ENCODE measurements at regions not wholly inside any gene's neighbourhood (a gene's known extent, or its start where the extent isn't known, plus 50 kb on each side); places are given as distances from the start of the nearest gene placed in this dataset.

DNA sequence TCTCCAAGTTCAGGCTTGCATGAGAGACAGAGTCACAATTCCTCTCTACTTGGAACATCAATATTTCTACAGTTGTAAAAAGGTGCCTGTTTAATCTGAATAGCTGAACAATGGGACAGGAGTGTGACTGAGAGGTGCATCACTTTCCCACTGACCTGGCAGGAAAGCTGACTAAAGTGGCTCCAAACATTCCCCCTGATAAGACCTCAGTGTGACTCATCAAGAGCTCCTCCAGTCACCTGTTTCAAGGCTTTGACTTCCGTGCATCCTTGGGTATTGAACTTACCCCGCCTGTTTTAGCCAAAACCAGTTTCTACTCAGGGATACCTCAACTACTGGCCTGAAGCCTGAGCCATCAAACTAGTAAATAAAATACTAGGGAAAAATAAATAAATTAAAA lies 453.9 kb upstream of the DDX18 start:
- H3K4me2 ChIP-seq (ENCODE audit: insufficient read depth in 1 of 2, low read depth in 2 of 2, low read length in 2 of 2): no peak overlapping the region
- no peak overlapping the region for H4K91ac ChIP-seq (replicated peaks; ENCODE audit: insufficient read length, low read length)
- ChIA-PET CTCF (ENCODE audit: partially characterized antibody) (no interaction called here), POLR2A (ENCODE audit: partially characterized antibody) (no interaction called here)
- H2BK15ac ChIP-seq (ENCODE audit: low read length): no peak overlapping the region
- H3K79me2 ChIP-seq (ENCODE audit: control insufficient read depth in 1 of 2, insufficient read depth in 2 of 2, low read length in 2 of 2): no peaks in the 10 kb centered on the region
- 96% methylated on average over 2 of the region's 2 CpGs; no CpG with 5 or more reads in 1 of the 2 experiments for WGBS, 2 experiments (ENCODE audit: extremely low coverage in 1 of 2, insufficient coverage in 1 of 2, insufficient read length in 1 of 2, insufficient replicate concordance in 2 of 2, low coverage in 1 of 2, low lambda C conversion rate in 2 of 2, missing lambda C conversion rate in 1 of 2)
- no peak overlapping the region for H2AK5ac ChIP-seq (ENCODE audit: low read depth, low read length)
- H3K4ac ChIP-seq (replicated peaks; ENCODE audit: insufficient read length, low read depth, low read length): no peak overlapping the region
- no peak for FAIRE-seq
- no peak overlapping the region for H3K56ac ChIP-seq (replicated peaks; ENCODE audit: insufficient read length, low read depth, low read length)
- H3K4me1 ChIP-seq (replicated peaks in 1 of 4; ENCODE audit: control insufficient read depth in 3 of 4, insufficient read depth in 4 of 4, low read length in 3 of 4): no peaks in the 10 kb centered on the region
- H2BK20ac ChIP-seq (ENCODE audit: low read length): no peak overlapping the region
- H3K23me2 ChIP-seq (ENCODE audit: low read depth, low read length): no peaks in the 10 kb centered on the region
- H3K9ac ChIP-seq (replicated peaks in 1 of 4; ENCODE audit: extremely low read depth in 1 of 4, low read depth in 3 of 4, low read length in 3 of 4): no peak overlapping the region
- DNase-seq (ENCODE audit: low read depth in 1 of 2, low spot score in 2 of 2): no peak
- H3K36me3 ChIP-seq (ENCODE audit: control insufficient read depth in 2 of 4, insufficient read depth in 4 of 4, low read length in 3 of 4): no peaks in the 10 kb centered on the region
- no peak overlapping the region for H4K5ac ChIP-seq (ENCODE audit: insufficient read length, low read depth, low read length)
- H3K27me3 ChIP-seq (replicated peaks in 1 of 4; ENCODE audit: control insufficient read depth in 3 of 4, extremely low read depth in 1 of 4, insufficient read depth in 3 of 4, low read length in 3 of 4): no peaks in the 10 kb centered on the region
- TF ChIP-seq CTBP2 (IDR thresholded peaks at IDR 0.05; ENCODE audit: borderline replicate concordance, insufficient read depth, insufficient read length, low read length): no peak
- H3K9me3 ChIP-seq (ENCODE audit: insufficient read depth in 2 of 2, low read depth in 1 of 2, low read length in 1 of 2): no peaks in the 10 kb centered on the region
- H2BK12ac ChIP-seq (ENCODE audit: low read depth, low read length): no peak overlapping the region
- no peak overlapping the region for H3K27ac ChIP-seq (ENCODE audit: low read depth, low read length)
- no peak overlapping the region for H2BK5ac ChIP-seq (ENCODE audit: low read depth, low read length)
- no peak overlapping the region for H3K14ac ChIP-seq (ENCODE audit: insufficient read length)
- H2BK120ac ChIP-seq (replicated peaks; ENCODE audit: low read depth, low read length): no peak overlapping the region
- H3K18ac ChIP-seq (ENCODE audit: extremely low read depth, low read length): no peak overlapping the region
- H3K4me3 ChIP-seq (ENCODE audit: extremely low read depth in 1 of 4, insufficient read depth in 2 of 4, low read depth in 3 of 4, low read length in 4 of 4): no peak overlapping the region
- H4K8ac ChIP-seq (ENCODE audit: extremely low read depth, insufficient read depth, low read length): no peak overlapping the region
- H3K79me1 ChIP-seq (ENCODE audit: low read depth, low read length): no peaks in the 10 kb centered on the region
- no peak overlapping the region for H3K23ac ChIP-seq (ENCODE audit: insufficient read length)
- H4K20me1 ChIP-seq (replicated peaks in 1 of 2; ENCODE audit: control insufficient read depth in 1 of 2, insufficient read depth in 2 of 2, low read length in 2 of 2): no peaks in the 10 kb centered on the region
- no peak overlapping the region for H2AFZ ChIP-seq (ENCODE audit: low read length)
